C4-2B (cell line): ENCODE measurements at regions not wholly inside any gene's neighbourhood (a gene's known extent, or its start where the extent isn't known, plus 50 kb on each side); places are given as distances from the start of the nearest gene placed in this dataset.
"Not testable (repeated sequence)": the region's sequence is repeated elsewhere in the genome, so short reads cannot be mapped to it uniquely, and the experiment has no call there.

ENCODE experiments used
- CTCF ChIP-seq: fragments of 450-650 bp; conservative IDR thresholded peaks from 2 replicates; pipeline ENCODE4 v1.5.1; 2017; ENCODE audit warnings: mild to moderate bottlenecking
- ZFX ChIP-seq: fragments of 450-650 bp; IDR thresholded peaks from 2 replicates; pipeline ENCODE4 v1.6.1; 2017

GRCh38 chr2:94583081-94583723 is 288.0 kb upstream of the TEKT4 start:
- TF ChIP-seq CTCF, ZFX: not testable (repeated sequence)
